HG03354 (cell line): ENCODE measurements at regions not wholly inside any gene's neighbourhood (a gene's known extent, or its start where the extent isn't known, plus 50 kb on each side); places are given as distances from the start of the nearest gene placed in this dataset.
"Not testable (repeated sequence)": the region's sequence is repeated elsewhere in the genome, so short reads cannot be mapped to it uniquely, and the experiment has no call there.

ENCODE experiments used
- ATAC-seq: cut with Tn5 transposase; IDR thresholded peaks from one replicate; pipeline ENCODE4 v1.9.1; 2021; ENCODE audit warnings: mild to moderate bottlenecking; ENCODE audit not compliant: unreplicated experiment, poor library complexity, severe bottlenecking

DNA sequence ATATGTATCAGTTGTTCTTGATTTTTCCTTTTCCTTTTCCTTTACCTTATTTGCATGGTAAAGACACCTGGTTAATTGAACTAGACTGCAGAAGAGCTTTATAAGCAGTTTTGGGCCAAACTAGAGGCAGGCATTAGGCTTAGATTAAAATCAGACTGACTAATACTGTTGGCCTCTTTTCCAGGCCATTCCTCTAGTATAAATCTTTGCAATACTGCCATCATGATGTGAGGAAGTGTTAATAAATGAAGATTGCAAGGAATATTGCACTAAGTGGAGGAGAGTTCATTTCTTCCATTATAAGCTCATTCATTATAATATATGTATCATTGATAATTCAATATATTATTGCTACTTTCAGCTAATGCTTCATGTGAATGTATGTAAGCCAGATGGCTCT lies 163.8 kb downstream of the MMUT start:
- no peak for ATAC-seq

DNA sequence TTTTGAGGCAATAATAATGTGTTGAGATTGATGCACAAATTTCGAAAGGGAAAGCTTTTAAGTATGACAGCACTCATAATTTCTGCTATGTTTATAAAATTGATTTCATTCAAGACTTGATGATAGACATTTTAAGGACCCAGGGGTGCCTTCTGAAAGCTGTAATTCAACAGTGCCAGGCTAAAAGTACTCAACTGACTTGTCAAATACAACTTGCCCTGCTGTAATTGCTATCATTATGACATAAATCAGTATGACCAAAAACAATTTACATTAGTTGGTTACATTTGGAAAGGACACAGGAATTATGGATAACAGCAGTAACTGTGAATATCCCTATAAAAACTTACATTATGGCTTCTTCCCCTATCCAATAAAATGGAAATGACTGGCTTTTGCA lies 178.9 kb downstream of the MMUT start:
- no peak for ATAC-seq

DNA sequence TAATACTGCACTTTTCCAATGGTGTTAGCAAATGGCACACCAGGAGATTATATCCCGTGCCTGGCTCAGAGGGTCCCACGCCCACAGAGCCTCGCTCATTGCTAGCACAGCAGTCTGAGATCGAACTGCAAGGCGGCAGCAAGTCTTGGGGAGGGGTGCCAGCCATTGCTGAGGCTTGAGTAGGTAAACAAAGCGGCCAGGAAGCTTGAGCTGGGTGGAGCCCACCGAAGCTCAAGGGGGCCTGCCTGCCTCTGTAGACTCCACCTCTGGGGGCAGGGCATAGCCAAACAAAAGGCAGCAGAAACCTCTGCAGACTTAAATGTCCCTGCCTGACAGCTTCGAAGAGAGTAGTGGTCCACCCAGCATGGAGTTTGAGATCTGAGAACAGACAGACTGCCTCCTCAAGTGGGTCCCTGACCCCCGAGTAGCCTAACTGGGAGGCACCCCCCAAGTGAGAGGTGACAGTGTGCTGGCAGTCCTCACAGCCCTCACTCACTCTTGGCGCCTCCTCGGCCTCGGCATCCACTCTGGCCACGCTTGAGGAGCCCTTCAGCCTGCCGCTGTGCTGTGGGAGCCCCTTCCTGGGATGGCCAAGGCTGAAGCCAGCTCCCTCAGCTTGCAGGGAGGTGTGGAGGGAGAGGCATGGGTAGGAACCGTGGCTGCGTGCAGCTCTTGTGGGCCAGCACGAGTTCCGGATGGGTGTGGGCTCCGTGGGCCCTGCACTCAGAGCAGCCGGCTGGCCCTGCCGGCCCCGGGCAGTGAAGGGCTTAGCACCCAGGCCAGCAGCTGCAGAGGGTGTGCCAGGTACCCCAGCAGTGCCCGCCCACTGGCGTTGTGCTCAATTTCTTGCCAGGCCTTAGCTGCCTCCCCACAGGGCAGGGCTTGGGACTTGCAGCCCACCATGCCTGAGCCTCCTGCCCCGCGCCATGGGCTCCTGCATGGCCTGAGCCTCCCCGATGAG lies 188.0 kb downstream of the MMUT start:
- not testable (repeated sequence) for ATAC-seq

DNA sequence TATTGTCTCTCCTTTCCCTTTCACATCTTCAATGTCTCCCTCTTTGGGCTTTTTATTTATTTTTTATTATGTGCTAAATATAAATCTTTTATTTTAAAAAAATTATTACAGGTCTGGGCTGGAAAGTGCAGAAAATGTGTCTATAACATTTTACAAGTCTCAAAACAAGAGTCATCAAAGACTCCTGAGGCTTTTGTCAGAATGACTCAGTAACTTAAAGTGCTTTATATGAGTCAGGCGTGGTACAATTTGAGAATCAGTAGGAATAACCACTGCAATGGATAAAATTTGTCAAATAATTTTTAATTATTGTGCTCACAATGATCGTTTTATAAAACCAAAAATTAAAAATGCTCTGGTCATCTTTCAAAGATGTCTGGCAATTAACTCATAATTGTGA lies 193.9 kb downstream of the MMUT start:
- ATAC-seq: no peak

DNA sequence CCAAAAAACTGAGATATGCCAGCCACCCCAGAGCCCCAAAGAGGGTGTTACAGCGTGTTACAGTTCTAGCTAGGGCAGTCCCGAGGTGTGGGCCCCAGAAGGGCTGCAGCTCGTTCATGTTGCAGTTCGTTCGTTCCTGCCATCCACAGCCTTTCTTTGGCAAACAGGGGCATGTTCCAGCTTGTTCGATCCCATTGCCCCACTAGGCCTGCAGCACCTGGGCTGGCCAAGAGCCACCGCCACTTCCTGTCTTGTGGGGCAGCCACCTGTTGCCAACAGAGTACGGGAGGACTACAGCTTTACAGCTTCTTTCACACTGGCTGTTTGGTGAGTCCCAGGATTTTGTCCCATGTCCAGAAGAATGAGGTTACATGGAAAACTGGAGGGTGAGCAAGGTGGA lies 198.1 kb downstream of the MMUT start:
- ATAC-seq: no peak

DNA sequence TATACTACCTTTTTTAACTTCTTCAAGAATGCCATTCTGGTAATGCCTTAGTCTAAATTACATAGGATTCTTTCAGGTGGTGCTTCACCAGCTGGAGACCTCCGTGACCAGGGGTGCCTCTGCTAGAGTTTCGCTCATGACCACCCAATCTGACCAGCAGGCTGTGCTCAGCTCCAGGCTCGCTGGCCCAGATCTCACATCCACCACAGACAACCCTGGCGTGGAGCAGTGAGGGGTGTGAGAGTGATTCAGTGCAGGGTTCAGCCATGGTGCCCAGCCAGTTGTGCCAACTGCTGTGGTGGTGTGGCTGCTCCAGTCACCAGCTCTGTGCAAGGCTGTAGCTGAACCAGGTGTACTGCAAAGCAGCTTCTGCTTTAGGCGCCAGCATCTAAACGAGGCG lies 198.6 kb downstream of the MMUT start:
- no peak for ATAC-seq

DNA sequence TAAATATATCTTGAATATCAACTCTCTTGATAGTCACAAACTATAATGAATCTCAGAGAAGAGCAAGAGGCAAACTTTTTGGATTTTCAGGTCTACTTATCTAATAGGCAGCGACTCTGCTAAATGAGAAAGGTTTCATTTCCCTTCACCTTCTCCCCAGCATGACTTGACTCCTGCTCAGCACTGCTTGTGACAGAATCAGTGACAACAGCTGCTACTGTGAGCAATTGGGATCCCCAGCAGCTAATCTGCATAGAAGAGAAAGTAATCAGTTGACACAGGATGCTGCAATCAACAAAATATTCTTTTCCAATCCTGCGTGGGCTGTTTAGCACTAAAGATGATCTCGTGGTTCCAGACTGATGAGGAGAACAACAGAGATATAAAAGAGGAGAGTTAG lies 205.5 kb downstream of the MMUT start:
- ATAC-seq: no peak

DNA sequence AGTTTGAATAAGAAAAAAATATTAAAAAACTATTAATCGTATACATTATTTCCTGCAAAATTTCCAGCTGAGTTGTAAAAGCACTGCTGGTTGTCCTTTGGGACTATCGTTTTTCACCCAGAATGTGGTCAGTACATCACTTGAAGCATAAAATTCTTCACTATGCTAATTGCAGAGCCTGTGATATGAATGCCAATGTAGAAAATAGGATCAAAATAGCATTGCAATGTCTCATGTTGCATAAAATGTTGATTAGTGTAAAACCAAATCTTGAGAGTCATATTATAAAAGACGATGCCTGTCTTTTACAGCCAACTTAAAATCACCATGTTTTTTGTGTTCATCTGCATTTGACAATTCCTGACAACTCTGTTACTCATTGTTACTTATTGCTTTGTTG lies 207.7 kb downstream of the MMUT start:
- no peak for ATAC-seq

DNA sequence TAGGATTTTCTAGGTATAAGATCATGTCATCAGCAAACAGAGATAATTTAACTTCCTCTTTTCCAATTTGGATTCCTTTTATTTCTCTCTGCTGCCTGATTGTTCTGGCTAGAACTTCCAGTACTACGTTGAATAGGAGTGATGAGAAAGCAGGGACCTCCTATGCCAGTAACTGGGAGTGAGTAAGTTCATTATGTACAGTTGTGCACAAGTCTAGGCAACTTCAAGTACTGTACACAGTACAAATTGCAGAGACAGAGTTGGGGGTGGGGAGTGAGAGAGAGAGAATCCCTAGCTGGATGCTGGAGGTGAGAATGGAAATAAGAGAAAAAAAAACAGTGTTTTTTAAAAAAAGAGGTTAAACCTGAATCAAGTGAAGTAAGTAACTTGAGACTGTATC lies 210.2 kb downstream of the MMUT start:
- ATAC-seq: no peak

DNA sequence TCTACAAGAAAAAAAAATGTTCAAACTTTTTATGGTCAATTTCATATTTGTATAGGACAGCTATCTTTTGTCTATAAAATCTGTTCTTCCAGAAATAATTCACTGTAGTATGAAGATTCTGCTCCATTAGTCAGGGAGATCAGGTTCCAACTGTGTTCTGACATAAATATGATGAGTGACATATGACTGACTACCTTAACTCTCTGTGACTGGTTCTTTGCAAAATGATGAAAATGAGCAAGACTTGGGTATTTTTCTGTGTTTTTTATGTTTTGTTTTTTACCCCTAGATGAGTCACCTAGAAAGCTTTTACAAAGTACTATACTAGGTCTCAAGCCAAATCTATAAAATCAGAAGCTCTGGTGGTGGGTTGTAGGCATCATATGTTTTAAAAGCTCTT lies 229.6 kb downstream of the MMUT start:
- no peak for ATAC-seq

DNA sequence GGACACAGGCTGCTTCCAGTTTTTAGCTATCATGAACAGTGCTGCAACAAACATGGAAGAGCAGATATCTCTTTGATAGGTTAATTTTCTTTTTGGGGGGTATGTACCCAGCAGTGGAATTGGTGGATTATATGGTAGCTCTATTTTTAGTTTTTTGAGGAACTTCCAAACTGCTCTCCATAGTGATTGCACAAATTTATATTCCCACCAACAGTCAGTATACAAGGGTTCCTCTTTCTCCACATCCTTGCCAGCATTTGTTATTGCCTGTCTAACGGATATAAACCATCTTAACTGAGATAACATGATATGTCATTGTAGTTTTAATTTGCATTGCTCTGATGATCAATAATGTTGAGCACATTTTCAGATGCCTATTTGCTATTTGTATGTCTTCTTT lies 237.6 kb downstream of the MMUT start:
- ATAC-seq: no peak

DNA sequence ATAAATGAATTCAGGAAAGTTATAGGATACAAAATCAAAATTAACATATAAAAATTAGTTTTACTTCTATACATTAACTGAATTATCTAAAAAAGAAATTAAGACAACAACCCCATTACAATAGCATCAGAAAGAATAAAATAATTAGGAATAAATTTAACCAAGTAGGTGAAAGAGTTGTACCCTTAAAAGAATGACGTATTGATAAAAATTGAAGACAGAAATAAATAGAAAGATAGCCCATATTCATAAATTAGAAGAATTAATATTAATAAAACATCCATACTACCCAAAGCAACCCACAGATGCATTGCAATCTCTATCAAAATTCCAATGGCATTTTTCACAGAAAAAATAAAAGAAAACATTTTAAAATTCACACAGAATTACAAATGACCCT lies 242.8 kb downstream of the MMUT start:
- no peak for ATAC-seq

DNA sequence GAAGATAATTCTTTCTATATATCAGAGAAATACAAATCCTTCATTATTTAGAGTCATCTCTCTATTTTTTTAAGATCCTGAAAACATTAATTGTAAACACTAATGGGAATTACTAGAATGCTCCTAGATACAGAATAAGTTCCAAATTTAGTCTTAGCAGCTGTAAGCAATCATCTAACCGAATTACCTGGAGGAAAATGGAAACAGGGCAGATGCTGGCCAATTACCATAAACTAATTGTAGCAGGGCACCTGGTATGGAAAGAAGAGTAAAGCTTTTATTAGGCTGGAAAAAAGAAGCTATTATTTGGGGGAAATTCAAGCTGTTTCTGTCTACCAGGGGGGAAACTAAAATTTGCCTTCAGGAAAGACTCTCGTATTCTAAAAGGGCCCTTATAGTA lies 257.5 kb downstream of the MMUT start:
- ATAC-seq: no peak

DNA sequence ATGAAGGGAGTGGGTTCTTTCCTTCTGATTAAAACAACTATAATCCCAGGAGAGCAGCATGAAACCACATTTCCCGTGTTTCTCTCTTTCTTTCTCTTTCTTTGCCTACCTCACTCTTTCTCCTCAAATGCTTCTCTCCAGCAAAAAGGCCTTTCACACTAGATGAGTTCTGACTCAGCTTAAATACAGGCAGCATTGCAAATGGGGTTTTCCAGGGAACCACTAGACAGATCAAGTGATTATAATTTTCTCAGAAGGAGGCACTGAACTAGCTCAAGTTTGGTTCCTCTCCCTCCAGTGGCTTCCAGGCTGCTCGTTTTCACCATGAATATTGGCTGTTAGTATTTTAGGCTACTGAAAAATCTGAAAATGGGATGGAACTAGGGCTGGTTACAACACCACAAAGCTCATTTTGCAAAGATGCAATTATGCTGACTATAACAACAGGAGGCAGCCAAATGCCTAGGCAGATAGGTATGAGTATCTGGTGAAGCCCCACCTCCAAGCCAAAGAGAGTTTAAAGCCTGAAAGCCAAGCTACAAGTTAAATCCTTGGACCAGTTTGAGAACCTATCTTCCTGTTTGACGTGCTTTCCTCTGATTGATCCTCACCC lies 260.0 kb downstream of the MMUT start:
- no peak for ATAC-seq

DNA sequence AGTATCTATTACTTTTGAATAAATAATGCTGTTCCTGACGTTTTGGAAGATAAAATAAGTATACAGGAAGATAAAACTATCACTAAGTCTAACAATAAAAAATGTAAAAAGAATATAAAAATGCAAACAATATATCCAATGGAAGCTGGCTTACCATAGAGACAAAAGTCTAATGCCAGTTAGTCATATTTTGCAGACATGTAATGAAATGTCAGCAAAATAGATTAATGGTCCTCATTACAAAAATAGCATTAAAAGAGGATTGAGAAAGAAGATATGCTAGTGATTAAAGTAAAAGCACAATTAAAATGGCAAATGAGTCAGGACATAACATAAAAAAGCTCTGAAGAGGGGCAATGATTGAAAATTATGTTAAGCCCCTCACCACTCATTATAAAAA lies 265.0 kb downstream of the MMUT start:
- ATAC-seq: no peak

DNA sequence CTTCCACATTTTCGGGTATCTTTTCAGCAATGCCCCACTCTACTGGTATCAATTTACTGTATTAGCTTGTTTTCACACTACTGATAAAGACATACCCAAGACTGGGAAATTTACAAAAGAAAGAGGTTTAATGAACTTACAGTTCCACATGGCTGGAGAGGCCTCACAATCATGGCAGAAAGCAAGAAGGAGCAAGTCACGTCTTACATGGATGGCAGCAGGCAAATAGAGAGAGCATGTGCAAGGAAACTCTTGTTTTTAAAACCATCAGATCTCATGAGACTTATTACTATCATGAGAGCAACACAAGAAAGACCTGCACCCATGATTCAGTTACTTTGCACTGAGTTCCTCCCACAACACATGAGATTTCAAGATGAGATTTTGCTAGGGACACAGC lies 300.7 kb downstream of the MMUT start:
- not testable (repeated sequence) for ATAC-seq

DNA sequence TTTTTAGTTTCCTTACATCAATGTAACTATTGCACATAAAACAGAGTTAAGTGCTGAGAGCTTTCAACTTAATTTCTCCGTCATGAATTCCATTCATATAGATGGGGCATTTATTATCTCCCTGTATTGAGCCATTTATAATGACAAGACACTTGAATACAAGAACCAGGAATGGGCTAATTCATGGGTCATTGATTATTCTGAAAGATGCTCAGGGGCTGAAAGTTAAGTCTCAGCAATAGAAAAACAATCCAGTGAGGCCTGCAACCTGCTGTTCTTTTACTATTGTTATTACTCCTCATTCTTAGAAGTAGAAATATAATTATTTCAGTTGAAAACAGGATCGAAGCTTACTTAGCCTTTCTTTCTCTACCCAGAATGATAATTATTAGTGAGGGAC lies 307.7 kb downstream of the MMUT start:
- ATAC-seq: no peak

DNA sequence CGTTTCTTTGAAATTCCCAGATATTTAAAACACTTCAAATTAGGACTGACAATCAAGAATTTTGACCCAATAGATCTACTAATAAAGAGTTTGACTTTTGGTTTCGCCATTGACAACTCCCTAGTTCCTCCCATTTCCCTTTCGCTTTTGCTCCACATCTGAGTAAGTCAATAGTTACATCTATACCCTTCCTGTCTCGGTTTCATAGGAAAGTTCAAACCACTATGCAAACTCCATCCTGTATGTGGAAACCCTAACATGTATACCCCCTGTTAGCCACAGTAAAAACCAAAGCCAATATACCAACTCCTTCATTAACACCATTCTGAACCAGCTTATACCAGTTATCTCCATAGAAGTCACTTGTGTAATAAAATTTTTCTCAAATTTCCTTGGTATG lies 311.1 kb downstream of the MMUT start:
- no peak for ATAC-seq

DNA sequence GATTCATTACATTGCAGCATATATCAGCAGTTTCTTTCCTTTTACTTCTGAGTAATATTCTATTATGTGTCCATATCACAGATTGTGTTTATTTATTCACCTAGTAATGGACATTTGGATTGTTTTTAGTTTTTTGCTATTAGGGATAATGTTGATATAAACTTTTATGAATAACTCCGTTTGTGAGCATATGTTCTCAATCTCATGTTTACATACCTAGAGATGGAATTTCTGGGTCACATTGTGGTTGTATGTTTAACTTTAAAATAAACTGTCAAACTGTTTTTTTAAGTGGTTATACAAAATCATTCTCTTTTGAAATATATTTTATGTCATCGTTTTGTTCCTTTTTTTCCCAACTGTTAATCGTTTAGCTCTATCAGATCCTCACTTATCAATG lies 311.6 kb downstream of the MMUT start:
- ATAC-seq: no peak

DNA sequence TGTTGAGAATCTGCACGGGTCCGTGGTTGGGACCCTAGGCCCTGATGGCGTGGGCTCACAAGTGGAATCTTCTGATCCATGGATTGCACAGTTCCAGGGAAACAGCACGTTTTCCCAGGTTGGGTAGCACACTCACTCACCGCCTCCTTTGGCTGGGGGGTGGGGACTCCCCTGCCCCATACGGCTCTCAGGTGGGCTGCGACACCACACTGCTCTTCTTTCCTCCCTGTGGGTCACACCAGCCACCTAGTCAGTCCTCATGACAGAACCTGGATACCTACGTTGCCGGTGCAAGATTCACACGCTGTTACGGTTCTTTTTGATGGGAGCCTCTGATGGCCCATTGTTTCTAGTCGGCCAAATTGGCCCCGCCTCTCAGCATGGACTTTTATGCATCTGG lies 312.0 kb downstream of the MMUT start:
- ATAC-seq: no peak

DNA sequence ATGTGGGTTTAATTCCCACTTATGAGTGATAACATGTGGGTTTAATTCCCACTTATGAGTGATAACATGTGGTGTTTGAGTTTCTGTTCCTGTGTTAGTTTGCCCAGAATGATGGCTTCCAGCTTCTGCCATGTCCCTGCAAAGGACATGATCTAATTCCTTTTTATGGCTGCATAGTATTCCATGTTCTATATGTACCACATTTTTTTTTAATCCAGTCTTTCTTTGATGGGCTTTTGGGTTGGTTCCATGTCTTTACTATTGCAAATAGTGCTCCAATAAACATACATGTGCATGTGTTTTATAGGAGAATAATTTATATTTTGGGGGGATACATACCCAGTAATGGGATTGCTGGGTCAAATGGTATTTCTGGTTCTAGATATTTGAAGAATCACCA lies 317.8 kb downstream of the MMUT start:
- no peak for ATAC-seq
